Astrocyte of the spinal cord (primary cell): ENCODE measurements at regions not wholly inside any gene's neighbourhood (a gene's known extent, or its start where the extent isn't known, plus 50 kb on each side); places are given as distances from the start of the nearest gene placed in this dataset.

Experiments used
- DNase-seq: peaks from one replicate; pipeline ENCODE4 v3.0.0; 2011; ENCODE audit warnings: low read depth, low spot score
- H3K4me3 ChIP-seq: 2 replicates; pipeline ENCODE4 v1.5.1; 2011; ENCODE audit warnings: low read depth, mild to moderate bottlenecking, low read length, moderate library complexity
- CTCF ChIP-seq: IDR thresholded peaks from 2 replicates; pipeline ENCODE4 v1.5.1; 2012; ENCODE audit warnings: low read depth, mild to moderate bottlenecking, low read length, inconsistent platforms
- in situ Hi-C: cut with HindIII; loops from 2 replicates; pipeline ENCODE4 v1.10.0; 2017; ENCODE audit warnings: low sequenced_read_pairs

GRCh38 chr16:86455116-86455515 is 55.2 kb upstream of the FOXF1 start:
- in situ Hi-C loops, result no loop called here
- no peak overlapping the region for H3K4me3 ChIP-seq
- TF ChIP-seq CTCF, result no peak
- DNase-seq, result peak; percentile 91

- peak; percentile 38 for DNase-seq
- in situ Hi-C loops, result no loop called here
- no peak for TF ChIP-seq CTCF
- no peak overlapping the region for H3K4me3 ChIP-seq
Measured at GRCh38 chr16:86455640-86456039, 54.7 kb upstream of the FOXF1 start.

GRCh38 chr16:86457501-86458148 is 52.7 kb upstream of the FOXF1 start:
- in situ Hi-C loops, result no loop called here
- no peak overlapping the region for H3K4me3 ChIP-seq

GRCh38 chr16:86458149-86458777 is 52.1 kb upstream of the FOXF1 start:
- no peak for TF ChIP-seq CTCF
- DNase-seq, result no peak
- in situ Hi-C loops, result no loop called here
- H3K4me3 ChIP-seq, result no peak overlapping the region

More at GRCh38 chr16:86457501-86458148, 52.7 kb upstream of the FOXF1 start:
- no peak for TF ChIP-seq CTCF
- DNase-seq, result peak; percentile 48

GRCh38 chr16:86459266-86459665 is 51.1 kb upstream of the FOXF1 start:
- no peak overlapping the region for H3K4me3 ChIP-seq
- DNase-seq, result no peak

More at GRCh38 chr16:86459266-86459665, 51.1 kb upstream of the FOXF1 start:
- in situ Hi-C loops, result no loop called here
- TF ChIP-seq CTCF, result no peak
